Caco-2 (cell line): ENCODE measurements at regions not wholly inside any gene's neighbourhood (a gene's known extent, or its start where the extent isn't known, plus 50 kb on each side); places are given as distances from the start of the nearest gene placed in this dataset.

Source experiments
- BruUV-seq: library from RNA; stranded (reverse); fragments of 400-500 nt; replicated peaks from 2 replicates; lab custom pipeline; 2021; lab: Mats Ljungman, UMichigan
- CTCF ChIA-PET: fragments of 300-600 bp; sonication (Branson Sonifier 250); formaldehyde crosslinking; loops from one replicate; lab custom pipeline; 2022; ENCODE audit warnings: antibody characterized with exemption; lab: Charles Lee
- POLR2A ChIA-PET: fragments of 300-600 bp; sonication (Branson Sonifier 250); formaldehyde crosslinking; loops from one replicate; lab custom pipeline; 2022; ENCODE audit warnings: antibody characterized with exemption; lab: Charles Lee
- DNase-seq, 2 experiments: peaks; one replicate each; pipeline versions ENCODE4 v3.0.0 to v3.0.0-alpha.2; 2020 to 2022
- H3K27me3 ChIP-seq: replicated peaks from 2 replicates; pipeline ENCODE4 v1.6.0; 2011; ENCODE audit warnings: low read length; ENCODE audit not compliant: control insufficient read depth, insufficient read depth
- H3K36me3 ChIP-seq: 2 replicates; pipeline ENCODE4 v1.5.1; 2011; ENCODE audit warnings: low read length; ENCODE audit not compliant: control insufficient read depth, insufficient read depth
- H3K4me1 ChIP-seq: fragments of 250-450 bp; sonication (Bioruptor Pico); 2 replicates; pipeline ENCODE4 v1.5.1; 2020; ENCODE audit warnings: mild to moderate bottlenecking
- H3K4me3 ChIP-seq: 2 replicates; pipeline ENCODE4 v1.5.1; 2011; ENCODE audit warnings: low read depth, mild to moderate bottlenecking, control low read depth, low read length
- H3K9me3 ChIP-seq: fragments of 250-450 bp; sonication (Bioruptor Pico); 2 replicates; pipeline ENCODE4 v1.5.1; 2020; ENCODE audit warnings: mild to moderate bottlenecking, moderate library complexity
- H3K27ac Mint-ChIP-seq: one replicate; pipeline ENCODE4 v1.8.0; 2022; ENCODE audit warnings: mixed read lengths; ENCODE audit not compliant: unreplicated experiment
- H3K27me3 Mint-ChIP-seq: one replicate; pipeline ENCODE4 v1.8.0; 2022; ENCODE audit warnings: mixed read lengths; ENCODE audit not compliant: insufficient read depth, unreplicated experiment
- H3K36me3 Mint-ChIP-seq: one replicate; pipeline ENCODE4 v1.8.0; 2022; ENCODE audit warnings: mild to moderate bottlenecking, mixed read lengths; ENCODE audit not compliant: insufficient read depth, unreplicated experiment
- H3K4me1 Mint-ChIP-seq: one replicate; pipeline ENCODE4 v1.8.0; 2022; ENCODE audit warnings: low read depth, mixed read lengths; ENCODE audit not compliant: unreplicated experiment
- H3K4me3 Mint-ChIP-seq: one replicate; pipeline ENCODE4 v1.8.0; 2022; ENCODE audit warnings: mild to moderate bottlenecking, moderate library complexity, mixed read lengths; ENCODE audit not compliant: unreplicated experiment
- H3K9me3 Mint-ChIP-seq: one replicate; pipeline ENCODE4 v1.8.0; 2022; ENCODE audit warnings: mixed read lengths; ENCODE audit not compliant: unreplicated experiment
- intact Hi-C: fragments of 100-400 bp; cut with micrococcal nuclease; formaldehyde crosslinking; loops from one replicate; pipeline ENCODE4 v1.10.0; 2022; ENCODE audit not compliant: unreplicated experiment
- TF ChIP-seq, protein P1 (sequence below), 2 experiments: fragments of 200-600 bp in 1 of 2; IDR thresholded peaks; 1 replicate in 1 of 2; 2 replicates in 1 of 2; pipeline versions ENCODE4 v1.5.1 to v1.8.0; 2011 to 2022; ENCODE audit warnings: antibody characterized with exemption in 1 of 2, control low read depth in 1 of 2, inconsistent platforms in 1 of 2, low read depth in 1 of 2, low read length in 1 of 2, mild to moderate bottlenecking in 1 of 2, moderate library complexity in 1 of 2; ENCODE audit not compliant: insufficient read depth in 1 of 2, severe bottlenecking in 1 of 2, unreplicated experiment in 1 of 2

DNA sequence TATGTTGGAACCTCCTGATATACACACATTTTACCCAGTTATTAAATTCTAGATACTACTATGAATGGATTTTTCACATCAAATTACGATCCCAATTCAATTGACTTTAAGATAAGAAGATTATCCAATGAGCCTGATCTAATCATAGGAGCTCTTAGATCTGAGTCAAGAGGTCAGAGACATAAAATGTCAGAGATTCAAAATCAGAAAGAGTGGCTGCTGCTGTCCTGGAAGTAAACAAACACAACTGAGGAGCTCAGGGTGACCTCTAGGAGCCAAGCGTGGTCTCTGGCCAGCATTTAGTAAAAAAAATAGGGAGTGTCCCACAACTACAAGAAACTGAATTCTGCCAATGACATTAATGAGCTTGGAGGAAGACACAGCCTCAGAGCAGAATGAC, 557.1 kb upstream of the CBLB start:
- no peak for DNase-seq
- CTCF ChIA-PET = no interaction called here
- no peaks in the 10 kb centered on the region for H3K9me3 Mint-ChIP-seq
- POLR2A ChIA-PET = no interaction called here
- H3K27me3 Mint-ChIP-seq = no peaks in the 10 kb centered on the region
- Histone ChIP-seq H3K9me3 (no peaks in the 10 kb centered on the region), H3K27me3 (no peaks in the 10 kb centered on the region), H3K36me3 (no peaks in the 10 kb centered on the region), H3K4me1 (no peaks in the 10 kb centered on the region), H3K4me3 (no peak overlapping the region)
- no peaks in the 10 kb centered on the region for H3K4me1 Mint-ChIP-seq
- H3K27ac Mint-ChIP-seq = no peak overlapping the region
- TF ChIP-seq, protein P1, sequence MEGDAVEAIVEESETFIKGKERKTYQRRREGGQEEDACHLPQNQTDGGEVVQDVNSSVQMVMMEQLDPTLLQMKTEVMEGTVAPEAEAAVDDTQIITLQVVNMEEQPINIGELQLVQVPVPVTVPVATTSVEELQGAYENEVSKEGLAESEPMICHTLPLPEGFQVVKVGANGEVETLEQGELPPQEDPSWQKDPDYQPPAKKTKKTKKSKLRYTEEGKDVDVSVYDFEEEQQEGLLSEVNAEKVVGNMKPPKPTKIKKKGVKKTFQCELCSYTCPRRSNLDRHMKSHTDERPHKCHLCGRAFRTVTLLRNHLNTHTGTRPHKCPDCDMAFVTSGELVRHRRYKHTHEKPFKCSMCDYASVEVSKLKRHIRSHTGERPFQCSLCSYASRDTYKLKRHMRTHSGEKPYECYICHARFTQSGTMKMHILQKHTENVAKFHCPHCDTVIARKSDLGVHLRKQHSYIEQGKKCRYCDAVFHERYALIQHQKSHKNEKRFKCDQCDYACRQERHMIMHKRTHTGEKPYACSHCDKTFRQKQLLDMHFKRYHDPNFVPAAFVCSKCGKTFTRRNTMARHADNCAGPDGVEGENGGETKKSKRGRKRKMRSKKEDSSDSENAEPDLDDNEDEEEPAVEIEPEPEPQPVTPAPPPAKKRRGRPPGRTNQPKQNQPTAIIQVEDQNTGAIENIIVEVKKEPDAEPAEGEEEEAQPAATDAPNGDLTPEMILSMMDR (IDR thresholded peaks at IDR 0.05; ENCODE audit: insufficient read depth in 1 of 2, low read depth in 1 of 2, low read length in 1 of 2, severe bottlenecking in 1 of 2, unreplicated experiment in 1 of 2) = no peak
- no TSS peak for BruUV-seq
- H3K4me3 Mint-ChIP-seq = no peak overlapping the region
- intact Hi-C loops = no loop called here
- H3K36me3 Mint-ChIP-seq = no peaks in the 10 kb centered on the region

DNA sequence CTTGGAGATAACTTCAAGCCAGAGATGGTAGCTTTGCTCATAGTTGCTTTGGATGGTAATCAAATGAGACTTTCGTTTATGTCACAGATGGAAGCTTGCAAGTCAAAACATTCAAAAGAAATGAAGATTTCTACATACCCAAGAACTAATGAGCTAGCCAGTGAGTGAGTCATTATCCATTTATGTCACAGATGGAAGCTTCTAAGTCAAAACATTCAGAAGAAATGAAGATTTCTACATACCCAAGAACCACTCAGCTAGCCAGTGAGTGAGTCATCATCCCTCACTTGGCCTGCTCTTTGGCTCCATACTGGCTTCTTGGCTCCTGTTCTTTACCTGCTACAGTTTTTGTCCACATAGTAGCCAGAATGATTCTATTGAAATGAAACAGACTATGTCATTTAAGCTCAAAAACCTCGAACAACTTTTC, 559.8 kb upstream of the CBLB start:
- TF ChIP-seq, protein P1 (IDR thresholded peaks at IDR 0.05; ENCODE audit: insufficient read depth in 1 of 2, low read depth in 1 of 2, low read length in 1 of 2, severe bottlenecking in 1 of 2, unreplicated experiment in 1 of 2) = no peak
- Mint-ChIP-seq H3K36me3 (no peaks in the 10 kb centered on the region), H3K9me3 (no peaks in the 10 kb centered on the region), H3K27me3 (no peaks in the 10 kb centered on the region), H3K4me1 (no peaks in the 10 kb centered on the region), H3K27ac (no peak overlapping the region), H3K4me3 (no peak overlapping the region)
- POLR2A ChIA-PET = no interaction called here
- no TSS peak for BruUV-seq
- H3K36me3 ChIP-seq = no peaks in the 10 kb centered on the region
- H3K4me1 ChIP-seq = no peaks in the 10 kb centered on the region
- no peaks in the 10 kb centered on the region for H3K27me3 ChIP-seq
- intact Hi-C loops = no loop called here
- no peak overlapping the region for H3K4me3 ChIP-seq
- no peaks in the 10 kb centered on the region for H3K9me3 ChIP-seq
- no peak for DNase-seq
- CTCF ChIA-PET = no interaction called here

DNA sequence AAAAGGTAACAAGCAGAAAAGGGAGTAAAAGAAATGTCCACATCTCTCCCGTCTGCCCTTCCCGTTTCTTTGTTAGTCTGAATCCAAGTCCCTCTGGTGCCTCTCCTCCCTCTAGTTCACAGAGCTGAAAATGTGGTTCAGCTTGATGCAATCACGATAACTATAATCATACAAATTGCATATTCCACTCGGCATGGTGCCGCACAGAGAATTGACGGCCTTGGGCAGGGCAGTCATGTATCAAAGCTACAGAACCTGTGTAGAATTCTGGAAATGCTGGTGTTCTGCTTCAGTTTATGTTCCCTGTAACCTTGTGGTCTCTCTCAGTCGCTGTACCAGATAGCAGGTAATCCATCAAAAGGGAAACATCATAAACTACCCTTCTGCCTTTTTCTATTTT, 562.9 kb upstream of the CBLB start:
- Mint-ChIP-seq H3K9me3 (no peaks in the 10 kb centered on the region), H3K4me1 (no peaks in the 10 kb centered on the region), H3K27ac (no peak overlapping the region), H3K27me3 (peaks cover 3% of the 10 kb centered on the region), H3K4me3 (no peak overlapping the region), H3K36me3 (no peaks in the 10 kb centered on the region)
- CTCF ChIA-PET = no interaction called here
- intact Hi-C loops = no loop called here
- BruUV-seq = no TSS peak
- Histone ChIP-seq H3K4me1 (no peaks in the 10 kb centered on the region), H3K36me3 (no peaks in the 10 kb centered on the region), H3K4me3 (no peak overlapping the region), H3K9me3 (no peaks in the 10 kb centered on the region), H3K27me3 (no peaks in the 10 kb centered on the region)
- TF ChIP-seq, protein P1 (IDR thresholded peaks at IDR 0.05; ENCODE audit: insufficient read depth in 1 of 2, low read depth in 1 of 2, low read length in 1 of 2, severe bottlenecking in 1 of 2, unreplicated experiment in 1 of 2) = no peak
- no peak for DNase-seq
- POLR2A ChIA-PET = no interaction called here
